ENCODE measurements at regions not wholly inside any gene's neighbourhood (a gene's known extent, or its start where the extent isn't known, plus 50 kb on each side); places are given as distances from the start of the nearest gene placed in this dataset.

GRCh38 chr1:57926025-57926552 lies 502.2 kb upstream of the DAB1 start:
- TF ChIP-seq POLR2A (IDR thresholded peaks at IDR 0.05): no peak
- TF ChIP-seq CTCF (IDR thresholded peaks at IDR 0.05): no peak

All from body of pancreas (tissue), 4 donors.